NCI-H2107 treated with DMSO at 0.1 percent for 48 hours (cell line): ENCODE measurements at regions not wholly inside any gene's neighbourhood (a gene's known extent, or its start where the extent isn't known, plus 50 kb on each side); places are given as distances from the start of the nearest gene placed in this dataset.
A peak's percentile ranks its signal among the peaks of the same experiment; 100 is the strongest.

ENCODE experiments used
- DNase-seq: peaks from one replicate; lab custom pipeline; 2025; ENCODE audit not compliant: unreplicated experiment; lab: John Stamatoyannopoulos, UW

DNA sequence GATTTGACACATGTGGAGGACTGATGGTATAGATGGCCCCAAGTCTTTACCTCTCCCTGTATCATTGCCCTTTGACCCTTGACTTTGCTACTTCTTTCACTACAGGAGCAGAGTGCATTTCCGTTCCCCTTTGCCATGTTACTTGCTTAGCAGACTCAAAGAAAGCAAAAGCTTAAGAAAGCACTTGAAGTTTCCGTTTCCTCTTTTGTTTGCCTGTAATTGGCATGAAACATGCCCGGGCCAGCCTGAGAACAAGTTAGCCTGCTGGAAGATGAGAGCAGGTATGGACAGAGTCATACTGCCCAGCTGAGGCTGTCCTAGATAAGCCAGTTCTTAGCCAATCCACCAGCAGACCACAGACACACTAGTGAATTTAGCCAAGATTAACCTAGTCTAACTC, 206.0 kb downstream of the BCOR start:
- DNase-seq: no peak

DNA sequence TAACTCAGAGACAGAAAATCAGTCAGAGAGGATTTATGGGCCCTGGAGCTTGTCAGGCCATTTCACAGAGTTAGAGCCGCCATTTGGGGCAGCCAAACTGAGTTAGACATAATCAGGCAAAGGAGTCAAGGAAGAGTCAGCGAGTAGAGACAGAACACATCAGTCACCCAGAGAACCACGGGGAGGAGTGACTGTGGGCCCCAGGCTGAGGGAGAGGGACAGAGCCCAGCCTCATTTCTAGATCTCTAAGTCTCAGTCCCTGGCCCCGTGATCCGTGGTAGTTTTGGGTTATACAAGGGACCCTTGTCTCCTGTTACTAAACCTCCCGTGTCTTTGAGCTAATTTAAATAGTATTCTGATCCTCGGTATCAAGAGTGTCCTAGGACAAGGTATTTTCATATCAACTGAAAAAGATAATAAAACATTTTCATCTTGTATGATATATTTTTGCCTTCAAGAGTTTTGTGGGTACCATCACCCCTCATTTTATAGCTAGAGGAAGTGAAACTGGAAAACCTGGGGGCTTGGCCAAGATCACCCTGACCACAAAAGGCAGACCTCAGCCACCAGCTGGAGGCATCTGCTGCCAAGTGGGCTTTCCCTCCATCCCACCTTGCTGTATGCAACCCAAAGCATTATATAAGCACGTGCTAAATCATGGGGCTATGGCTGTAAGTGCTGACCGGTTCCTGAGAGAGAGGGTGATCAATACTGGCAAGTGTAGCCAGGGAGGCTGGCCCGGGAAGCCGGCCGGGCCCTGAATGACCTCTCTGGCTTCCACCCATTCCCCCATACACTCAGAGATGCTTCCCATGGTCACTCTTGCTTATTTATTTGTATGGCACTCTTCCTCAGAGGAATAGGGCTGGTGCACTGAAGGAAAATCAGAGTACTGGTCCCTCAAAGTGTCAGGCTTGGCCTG, 204.1 kb downstream of the BCOR start:
- no peak for DNase-seq

GRCh38 chrX:39894683-39895082, 203.1 kb downstream of the BCOR start:
- DNase-seq: no peak

- no peak for DNase-seq
Observed at GRCh38 chrX:39895218-39896110, 202.3 kb downstream of the BCOR start.

GRCh38 chrX:39896951-39897740, 200.6 kb downstream of the BCOR start:
- DNase-seq: no peak

- no peak for DNase-seq
Observed at GRCh38 chrX:39897741-39898097, 200.0 kb downstream of the BCOR start.

DNA sequence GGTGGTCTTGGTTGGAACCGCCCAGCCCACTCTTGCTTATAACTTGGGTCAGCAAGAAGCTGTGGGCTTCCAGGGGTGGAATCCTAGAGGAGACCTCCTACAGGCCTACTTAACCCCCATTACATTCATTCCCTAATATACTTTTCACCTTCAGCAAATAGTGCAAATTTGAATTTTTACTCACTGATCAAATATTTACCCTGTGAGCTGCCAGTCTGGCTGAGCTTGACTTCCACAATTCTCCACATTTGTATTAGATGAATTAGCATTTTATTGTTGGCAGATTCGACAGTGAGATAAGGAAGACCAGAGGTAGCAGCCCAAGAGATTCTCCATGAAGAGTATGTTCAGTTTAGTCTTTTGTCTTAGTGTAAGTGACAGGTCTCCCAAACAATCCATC, 199.6 kb downstream of the BCOR start:
- DNase-seq: no peak

GRCh38 chrX:39899059-39899458, 198.7 kb downstream of the BCOR start:
- no peak for DNase-seq

- no peak for DNase-seq
Observed at GRCh38 chrX:39899856-39900776, 197.6 kb downstream of the BCOR start.

GRCh38 chrX:39900777-39901170, 197.0 kb downstream of the BCOR start:
- DNase-seq: peak; percentile 62

DNA sequence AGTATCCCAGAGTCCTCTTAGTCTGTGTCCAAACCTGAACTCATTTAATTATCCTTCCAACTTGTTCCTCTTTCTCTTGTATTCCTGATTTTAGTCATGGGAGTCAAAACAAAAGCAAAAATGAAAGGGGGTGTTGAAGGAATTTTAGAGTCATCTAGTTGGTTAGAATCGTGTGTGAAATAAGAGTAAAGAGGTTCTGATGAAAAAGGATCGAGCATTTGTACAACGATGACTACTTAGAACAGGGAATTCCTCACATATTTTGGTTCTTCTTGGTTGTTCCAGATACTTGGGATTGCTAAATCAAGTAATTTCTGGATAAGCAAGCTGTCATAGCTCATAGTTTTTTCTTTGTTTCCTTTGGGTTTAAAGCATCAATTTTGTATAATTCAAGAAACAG, 194.4 kb downstream of the BCOR start:
- no peak for DNase-seq

DNA sequence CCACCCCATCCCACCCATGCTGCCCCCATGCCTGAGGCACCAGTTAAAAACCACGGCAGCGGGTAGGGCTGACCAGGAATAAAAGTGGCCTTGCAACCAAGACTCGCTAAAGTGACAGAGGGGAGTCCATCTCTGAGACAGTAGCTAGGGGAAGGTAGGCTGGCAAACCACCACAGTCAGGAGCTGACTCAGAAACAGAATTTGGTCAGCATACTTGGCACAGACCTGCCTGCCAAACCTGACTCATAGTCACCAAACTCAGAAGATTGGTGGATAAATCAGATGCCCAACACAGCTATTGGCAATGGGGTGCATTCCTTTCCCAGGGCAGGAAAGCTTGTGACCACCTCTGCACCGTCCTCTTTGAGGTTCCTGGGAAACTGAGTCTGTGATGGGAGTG, 193.8 kb downstream of the BCOR start:
- no peak for DNase-seq

DNA sequence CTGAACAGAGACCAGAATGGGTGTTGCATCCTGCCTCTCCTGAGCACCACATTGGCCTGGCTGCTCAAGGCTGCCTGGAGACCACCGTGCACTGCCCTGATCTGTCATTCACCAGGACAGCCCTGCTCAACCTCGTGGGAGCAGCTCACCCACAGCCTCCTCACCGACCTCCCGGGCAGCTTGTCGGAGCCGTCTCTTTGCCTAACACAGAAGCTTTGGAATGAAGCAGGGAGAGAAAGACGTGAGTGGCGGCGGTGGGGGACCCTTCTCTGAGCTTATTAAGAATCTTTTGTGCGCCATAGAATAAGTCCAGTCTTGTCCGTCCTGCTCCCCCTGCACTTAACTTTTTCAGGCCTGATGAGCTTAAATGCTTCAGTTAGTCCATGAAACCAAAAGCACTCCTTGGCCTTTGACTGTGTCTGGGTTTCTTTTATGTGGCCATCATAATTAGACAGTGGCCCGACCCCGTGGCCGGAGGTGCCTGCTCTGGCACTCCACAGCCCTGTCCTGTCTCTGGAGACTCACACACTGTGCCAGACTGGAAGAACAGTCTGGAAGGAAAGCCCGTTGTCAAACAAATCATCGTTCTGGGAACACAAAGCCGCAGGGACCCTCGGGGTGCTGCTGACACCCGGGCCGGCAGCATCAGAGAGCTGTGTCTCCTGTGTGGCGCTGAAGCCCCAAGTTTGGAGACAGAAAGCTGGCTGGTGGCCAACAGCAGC, 192.8 kb downstream of the BCOR start:
- DNase-seq: no peak

- peak; percentile 54 for DNase-seq
Observed at GRCh38 chrX:39905538-39905891, 192.2 kb downstream of the BCOR start.

- no peak for DNase-seq
Observed at GRCh38 chrX:39905946-39906345, 191.8 kb downstream of the BCOR start.

GRCh38 chrX:39907964-39908661, 189.6 kb downstream of the BCOR start:
- no peak for DNase-seq

DNA sequence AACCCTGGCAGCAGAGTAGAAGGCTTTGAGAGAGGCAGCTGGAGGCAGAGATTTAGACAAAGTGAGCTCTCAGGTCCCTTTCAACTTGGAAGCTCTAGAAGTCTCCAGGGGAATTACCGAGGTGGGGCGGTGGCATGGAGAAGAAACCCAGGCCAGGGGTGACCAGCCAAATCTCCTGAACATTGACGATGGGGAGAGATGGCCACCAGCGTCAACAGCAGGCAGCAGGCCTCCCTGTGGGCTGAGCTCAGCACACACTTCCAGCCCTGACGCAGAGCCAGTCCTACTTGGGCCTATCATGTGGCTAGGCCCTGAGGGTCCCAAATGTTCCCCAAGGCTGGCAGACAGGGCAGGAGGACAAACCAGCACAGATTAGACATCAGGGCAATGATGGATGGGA, 187.8 kb downstream of the BCOR start:
- no peak for DNase-seq

- DNase-seq: no peak
Observed at GRCh38 chrX:39910651-39911050, 187.1 kb downstream of the BCOR start.

DNA sequence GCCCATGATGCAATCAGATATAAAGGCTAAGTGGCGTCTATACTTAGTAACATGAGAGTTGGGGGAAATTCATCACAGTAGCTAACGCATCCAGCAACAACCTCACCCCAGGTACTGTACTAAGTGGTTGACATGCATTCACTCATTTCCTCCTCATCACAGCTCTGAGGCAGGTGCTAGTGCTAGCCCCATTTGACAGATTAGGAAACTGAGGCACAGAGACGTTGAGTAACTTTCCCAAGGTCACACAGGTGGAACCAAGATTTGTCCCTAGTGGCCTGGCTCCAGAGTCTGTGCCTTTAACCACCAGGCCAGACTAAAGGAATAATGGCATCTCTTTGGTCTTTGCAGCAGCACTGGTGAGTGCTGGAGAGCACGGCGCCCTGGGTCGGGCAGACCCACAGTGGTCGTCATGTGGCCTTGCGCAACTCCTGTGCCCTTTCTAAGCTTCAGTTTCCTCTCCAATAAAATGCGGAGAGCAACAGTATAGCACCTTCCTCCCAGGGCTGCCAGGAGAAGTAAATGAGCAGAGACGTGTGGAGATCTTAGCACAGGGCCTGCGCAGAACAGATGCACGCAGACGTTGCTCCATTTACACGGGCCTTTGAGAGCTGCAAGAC, 186.4 kb downstream of the BCOR start:
- DNase-seq: no peak
